Fibroblast of skin of back (primary cell): ENCODE measurements at regions not wholly inside any gene's neighbourhood (a gene's known extent, or its start where the extent isn't known, plus 50 kb on each side); places are given as distances from the start of the nearest gene placed in this dataset.

ENCODE experiments used
- DNase-seq: peaks from one replicate; pipeline ENCODE4 v3.0.0-alpha.2; 2013

- DNase-seq, result no peak
Observed at GRCh38 chr2:172204762-172205161, 102.1 kb upstream of the DLX2 start.

GRCh38 chr2:172205292-172205691 lies 102.6 kb upstream of the DLX2 start:
- no peak for DNase-seq

GRCh38 chr2:172207911-172208310 lies 105.2 kb upstream of the DLX2 start:
- no peak for DNase-seq

GRCh38 chr2:172208791-172209325 lies 106.2 kb upstream of the DLX2 start:
- peak; percentile 24 for DNase-seq

- no peak for DNase-seq
Observed at GRCh38 chr2:172210599-172210998, 107.9 kb upstream of the DLX2 start.

DNA sequence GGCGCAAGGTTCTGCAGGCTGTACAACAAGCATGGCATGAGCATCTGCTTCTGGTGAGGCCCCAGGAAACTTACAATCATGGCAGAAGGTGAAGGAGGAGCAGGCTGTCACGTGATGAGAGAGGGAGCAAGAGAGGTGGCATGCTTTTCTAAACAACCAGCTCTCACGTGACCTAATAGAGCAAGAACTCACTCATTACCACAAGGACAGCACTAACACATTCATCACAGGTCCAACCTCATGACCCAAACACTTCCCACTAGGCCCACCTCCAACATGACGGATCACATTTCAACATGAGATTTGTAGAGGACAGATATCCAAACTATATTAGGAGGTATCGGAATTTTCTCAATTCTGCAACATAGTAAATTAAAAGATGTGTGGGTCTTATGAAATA lies 108.8 kb upstream of the DLX2 start:
- peak; percentile 63 for DNase-seq

GRCh38 chr2:172213116-172213860 lies 110.6 kb upstream of the DLX2 start:
- no peak for DNase-seq

DNA sequence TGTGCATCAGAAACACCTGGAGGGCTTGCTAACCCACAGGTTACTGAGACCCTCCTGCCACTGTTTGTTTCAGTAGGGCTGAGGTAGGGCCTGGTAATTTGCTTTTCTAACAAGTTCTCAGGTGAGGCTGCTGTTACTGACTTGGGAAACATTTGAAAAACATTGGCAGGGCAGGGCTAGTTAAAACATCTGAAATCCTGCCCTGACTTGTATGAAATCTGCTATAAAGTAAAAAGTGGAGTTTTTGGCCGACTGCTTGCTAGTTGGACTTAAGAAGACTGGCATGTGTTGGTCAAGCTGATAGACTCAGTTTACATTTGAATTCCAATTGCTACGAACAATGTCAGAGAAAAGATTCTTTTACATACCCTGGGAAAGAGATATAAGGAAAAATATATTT lies 111.6 kb upstream of the DLX2 start:
- no peak for DNase-seq

GRCh38 chr2:172215172-172215935 lies 112.7 kb upstream of the DLX2 start:
- no peak for DNase-seq

GRCh38 chr2:172215936-172216335 lies 113.2 kb upstream of the DLX2 start:
- no peak for DNase-seq

DNA sequence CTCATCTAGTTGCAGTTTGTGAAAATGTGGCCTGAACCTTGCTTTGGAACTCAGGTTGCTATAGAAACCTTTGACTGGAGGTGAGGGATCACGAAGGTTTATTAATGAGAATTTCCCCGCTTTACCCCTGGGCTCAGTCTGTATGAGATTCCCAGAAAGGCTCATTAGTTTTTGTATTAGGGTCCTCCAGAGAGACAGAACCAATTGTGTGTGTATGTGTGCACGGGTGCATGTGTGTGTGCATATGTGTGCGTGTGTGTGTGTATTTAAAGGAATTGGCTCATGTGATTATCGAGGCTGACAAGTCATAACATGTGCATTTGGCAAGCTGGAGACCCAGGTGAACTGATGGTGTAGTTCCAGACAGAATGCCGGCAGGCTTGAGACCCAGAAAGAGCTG lies 113.8 kb upstream of the DLX2 start:
- no peak for DNase-seq

DNA sequence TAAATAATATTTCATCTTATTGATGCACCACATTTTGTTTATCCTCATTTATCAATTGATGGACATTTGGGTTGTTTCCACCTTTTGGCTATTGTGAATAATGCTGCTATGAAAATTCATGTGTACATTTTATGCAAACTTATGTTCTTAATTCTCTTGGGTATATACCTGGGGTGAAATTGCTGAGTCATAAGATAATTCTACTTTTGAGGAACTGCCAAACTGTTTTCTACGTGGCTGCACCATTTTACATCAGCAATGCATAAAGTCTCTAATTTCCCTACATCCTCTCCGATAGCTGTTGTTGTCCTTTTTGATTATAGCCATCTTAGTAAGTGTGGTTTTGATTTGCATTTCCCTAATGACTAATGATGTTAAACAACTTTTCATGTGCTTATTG lies 116.5 kb upstream of the DLX2 start:
- no peak for DNase-seq

- no peak for DNase-seq
Observed at GRCh38 chr2:172220121-172220520, 117.4 kb upstream of the DLX2 start.

- DNase-seq, result no peak
Observed at GRCh38 chr2:172223601-172224054, 120.9 kb upstream of the DLX2 start.

- no peak for DNase-seq
Observed at GRCh38 chr2:172225786-172226185, 123.1 kb upstream of the DLX2 start.

DNA sequence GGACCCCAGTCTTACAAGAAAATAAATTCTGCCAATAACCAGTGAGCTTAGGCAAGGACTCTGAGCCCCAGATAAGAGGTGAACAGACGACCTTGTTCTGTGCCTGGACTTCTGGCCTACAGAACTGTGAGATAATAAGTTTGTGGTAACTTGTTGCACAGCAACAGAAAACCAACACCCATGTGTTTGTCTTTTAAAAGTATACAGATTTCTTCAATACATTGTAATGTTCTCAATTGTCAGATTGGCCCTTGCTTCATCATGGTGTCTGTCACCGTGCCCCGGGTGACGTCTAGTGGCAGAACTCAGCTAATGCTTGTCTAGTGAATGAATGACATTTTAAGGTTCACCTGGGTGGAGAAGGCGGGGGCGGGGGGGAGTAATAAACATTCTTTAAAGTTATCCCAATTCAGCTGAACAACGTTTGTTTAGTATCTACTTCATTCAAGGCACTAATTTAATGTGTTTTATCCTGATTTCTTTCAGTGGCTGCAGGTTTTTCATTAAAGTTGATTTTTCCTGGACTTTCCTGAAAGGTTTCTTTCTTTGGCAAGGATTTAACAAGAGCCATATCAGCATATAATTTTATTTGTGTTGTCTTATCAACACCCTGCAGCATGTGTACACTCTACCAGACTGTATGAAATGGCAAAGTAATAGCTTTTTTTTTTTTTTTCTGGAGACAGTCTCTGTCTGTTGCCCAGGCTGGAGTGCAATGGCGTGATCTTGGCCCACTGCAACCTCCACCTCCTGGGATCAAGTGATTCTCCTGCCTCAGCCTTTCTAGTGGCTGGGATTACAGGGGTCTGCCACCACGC lies 123.8 kb upstream of the DLX2 start:
- DNase-seq, result no peak

- DNase-seq, result no peak
Observed at GRCh38 chr2:172227719-172228118, 125.0 kb upstream of the DLX2 start.

DNA sequence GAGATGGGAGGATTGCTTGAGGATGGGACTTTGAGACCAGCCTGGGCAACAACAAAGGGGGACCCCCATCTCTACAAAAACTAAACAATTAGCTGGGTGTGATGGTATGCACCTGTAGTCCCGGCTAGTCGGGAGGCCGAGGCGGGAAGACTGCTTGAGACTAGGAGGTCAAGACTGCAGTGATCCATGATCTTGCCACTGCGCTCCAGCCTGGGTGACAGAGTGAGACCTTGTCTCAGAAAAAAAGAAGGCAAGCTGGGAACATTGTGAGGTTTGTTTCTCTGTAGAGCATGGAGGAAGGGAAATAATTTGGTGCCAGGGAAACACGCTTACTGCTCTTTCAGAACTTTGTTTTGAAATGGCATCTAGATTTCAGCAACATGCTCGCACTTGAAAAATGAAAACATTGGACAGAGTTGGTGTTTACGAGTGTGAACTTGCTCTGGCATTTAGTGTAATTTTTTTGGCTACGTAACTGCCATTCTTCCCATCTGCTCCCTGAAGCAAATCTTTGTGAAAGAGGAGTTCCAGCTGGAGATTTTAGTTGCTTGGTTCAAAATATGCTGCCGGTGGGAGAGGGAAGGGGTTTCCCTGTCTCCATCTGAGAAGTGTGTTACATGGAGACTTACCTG lies 125.6 kb upstream of the DLX2 start:
- DNase-seq, result no peak

DNA sequence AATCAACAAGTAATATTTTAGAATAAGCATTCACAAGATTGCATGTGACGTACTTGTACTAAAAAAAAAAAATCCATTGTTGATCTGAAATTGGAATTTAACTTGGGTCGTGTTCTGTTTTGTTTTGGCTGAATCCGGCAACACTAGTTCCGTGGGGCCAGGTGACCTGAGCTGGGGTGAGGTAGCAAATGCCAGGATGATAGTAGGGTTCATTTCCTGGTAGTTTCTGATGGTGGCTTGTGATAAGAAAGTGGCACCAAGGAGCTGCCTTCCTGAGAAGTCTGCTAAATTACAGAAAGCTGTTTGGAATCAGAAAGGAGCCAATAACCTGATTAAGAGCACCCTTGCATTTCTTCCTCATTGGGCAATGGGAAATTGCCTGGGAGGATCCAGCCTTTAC lies 126.4 kb upstream of the DLX2 start:
- DNase-seq, result no peak

DNA sequence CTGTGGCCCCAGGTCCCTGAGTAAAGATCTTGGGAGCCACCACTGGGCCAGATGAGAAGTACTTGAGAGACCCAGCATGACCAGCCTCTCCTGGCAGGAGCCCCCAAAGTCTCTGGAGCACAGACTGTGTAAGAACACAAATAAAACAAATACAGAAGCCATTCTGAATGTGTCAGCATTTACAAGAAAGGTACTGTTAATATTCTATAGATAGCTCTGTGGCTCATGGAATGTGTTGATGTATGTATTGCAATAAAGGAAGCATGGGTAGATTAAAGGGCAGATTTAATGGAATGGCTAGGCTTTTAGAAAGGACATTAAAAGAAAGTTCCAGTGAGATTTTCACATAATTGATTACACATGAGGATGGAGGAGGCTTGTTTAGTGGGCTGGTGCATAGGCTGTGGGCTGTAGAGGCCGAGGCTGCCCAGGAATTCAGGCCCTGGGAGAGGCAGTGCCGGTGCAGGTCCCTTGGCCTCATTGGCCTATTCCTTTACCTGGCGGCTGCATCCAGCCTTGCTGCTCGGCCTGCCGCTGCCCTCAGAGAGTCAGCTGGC lies 127.7 kb upstream of the DLX2 start:
- no peak for DNase-seq

DNA sequence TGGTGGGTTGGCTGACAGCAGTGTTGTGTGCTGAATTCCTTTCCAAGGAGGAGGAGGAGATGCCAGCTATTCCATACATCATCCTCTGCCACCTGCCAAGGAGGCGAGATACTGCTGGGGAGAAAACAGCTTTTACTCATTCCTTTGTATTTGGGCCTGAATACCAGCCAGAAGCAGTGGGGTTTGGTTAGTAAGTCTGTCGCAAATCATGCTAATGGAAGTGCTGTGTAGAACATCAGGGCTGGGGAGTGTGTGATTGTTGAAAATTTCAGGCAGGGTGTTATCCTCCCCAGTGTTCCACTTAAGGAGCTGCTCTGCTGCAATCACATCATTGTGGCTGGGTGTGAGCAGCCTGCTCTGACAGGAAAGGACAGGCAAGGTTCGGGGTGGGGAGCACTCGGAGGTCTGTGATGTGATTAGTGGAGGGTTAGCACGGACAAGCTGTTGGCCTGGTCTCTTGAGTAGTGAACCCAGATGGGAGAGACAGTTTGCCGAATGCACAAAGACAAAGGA lies 128.2 kb upstream of the DLX2 start:
- DNase-seq, result no peak

DNA sequence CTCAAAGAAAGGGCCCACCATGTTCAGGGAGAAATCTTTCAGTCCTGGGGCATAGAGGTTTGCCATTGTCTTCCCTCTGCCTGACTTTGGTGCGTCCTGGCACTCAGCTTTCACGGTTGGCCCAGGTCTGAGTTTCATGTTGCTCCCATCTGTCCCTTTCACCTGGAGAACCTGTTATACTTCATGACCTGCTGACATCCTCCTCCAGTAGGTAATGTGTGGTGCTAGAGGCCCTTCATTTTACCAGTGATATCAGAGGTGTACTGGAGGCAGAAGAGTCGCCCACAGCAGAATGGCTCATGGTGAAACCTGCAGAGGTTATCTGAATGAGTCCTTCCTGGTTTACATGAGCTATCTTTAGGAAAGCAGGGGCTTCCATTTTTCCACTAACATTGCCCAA lies 128.8 kb upstream of the DLX2 start:
- no peak for DNase-seq
